ENCODE measurements at regions not wholly inside any gene's neighbourhood (a gene's known extent, or its start where the extent isn't known, plus 50 kb on each side); places are given as distances from the start of the nearest gene placed in this dataset.

GRCh38 chr2:160871953-160872352 lies 288.3 kb upstream of the TANK start:
- H3K27ac ChIP-seq (replicated peaks), result no peak overlapping the region
- no peak for DNase-seq (ENCODE audit: low read depth in 1 of 2, low spot score in 1 of 2)
- no peaks in the 10 kb centered on the region for H3K27me3 ChIP-seq (ENCODE audit: insufficient read depth, poor library complexity, severe bottlenecking)
- TF ChIP-seq SPI1 (IDR thresholded peaks at IDR 0.05; ENCODE audit: borderline replicate concordance, low read depth) (no peak), GABPA (IDR thresholded peaks at IDR 0.05; ENCODE audit: low read depth) (no peak), REST (IDR thresholded peaks at IDR 0.05; ENCODE audit: insufficient replicate concordance, low read depth) (no peak), POLR2AphosphoS5 (IDR thresholded peaks at IDR 0.05; ENCODE audit: low read depth) (no peak)
- TF ChIP-seq, protein P1, sequence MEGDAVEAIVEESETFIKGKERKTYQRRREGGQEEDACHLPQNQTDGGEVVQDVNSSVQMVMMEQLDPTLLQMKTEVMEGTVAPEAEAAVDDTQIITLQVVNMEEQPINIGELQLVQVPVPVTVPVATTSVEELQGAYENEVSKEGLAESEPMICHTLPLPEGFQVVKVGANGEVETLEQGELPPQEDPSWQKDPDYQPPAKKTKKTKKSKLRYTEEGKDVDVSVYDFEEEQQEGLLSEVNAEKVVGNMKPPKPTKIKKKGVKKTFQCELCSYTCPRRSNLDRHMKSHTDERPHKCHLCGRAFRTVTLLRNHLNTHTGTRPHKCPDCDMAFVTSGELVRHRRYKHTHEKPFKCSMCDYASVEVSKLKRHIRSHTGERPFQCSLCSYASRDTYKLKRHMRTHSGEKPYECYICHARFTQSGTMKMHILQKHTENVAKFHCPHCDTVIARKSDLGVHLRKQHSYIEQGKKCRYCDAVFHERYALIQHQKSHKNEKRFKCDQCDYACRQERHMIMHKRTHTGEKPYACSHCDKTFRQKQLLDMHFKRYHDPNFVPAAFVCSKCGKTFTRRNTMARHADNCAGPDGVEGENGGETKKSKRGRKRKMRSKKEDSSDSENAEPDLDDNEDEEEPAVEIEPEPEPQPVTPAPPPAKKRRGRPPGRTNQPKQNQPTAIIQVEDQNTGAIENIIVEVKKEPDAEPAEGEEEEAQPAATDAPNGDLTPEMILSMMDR (IDR thresholded peaks at IDR 0.05; ENCODE audit: insufficient read depth, low read length), result no peak
- H3K4me3 ChIP-seq (replicated peaks; ENCODE audit: insufficient read depth, low read length), result no peak overlapping the region

GRCh38 chr2:160876029-160876428 lies 284.2 kb upstream of the TANK start:
- H3K4me3 ChIP-seq (replicated peaks; ENCODE audit: insufficient read depth, low read length), result no peak overlapping the region
- no peak for DNase-seq (ENCODE audit: low read depth in 1 of 2, low spot score in 1 of 2)
- no peak overlapping the region for H3K27ac ChIP-seq (replicated peaks)
- TF ChIP-seq, protein P1 (IDR thresholded peaks at IDR 0.05; ENCODE audit: insufficient read depth, low read length), result no peak
- no peak for TF ChIP-seq SPI1 (IDR thresholded peaks at IDR 0.05; ENCODE audit: borderline replicate concordance, low read depth)
- TF ChIP-seq GABPA (IDR thresholded peaks at IDR 0.05; ENCODE audit: low read depth), result no peak
- TF ChIP-seq POLR2AphosphoS5 (IDR thresholded peaks at IDR 0.05; ENCODE audit: low read depth), result no peak
- no peak for TF ChIP-seq REST (IDR thresholded peaks at IDR 0.05; ENCODE audit: insufficient replicate concordance, low read depth)
- peaks cover 3% of the 10 kb centered on the region for H3K27me3 ChIP-seq (ENCODE audit: insufficient read depth, poor library complexity, severe bottlenecking)

DNA sequence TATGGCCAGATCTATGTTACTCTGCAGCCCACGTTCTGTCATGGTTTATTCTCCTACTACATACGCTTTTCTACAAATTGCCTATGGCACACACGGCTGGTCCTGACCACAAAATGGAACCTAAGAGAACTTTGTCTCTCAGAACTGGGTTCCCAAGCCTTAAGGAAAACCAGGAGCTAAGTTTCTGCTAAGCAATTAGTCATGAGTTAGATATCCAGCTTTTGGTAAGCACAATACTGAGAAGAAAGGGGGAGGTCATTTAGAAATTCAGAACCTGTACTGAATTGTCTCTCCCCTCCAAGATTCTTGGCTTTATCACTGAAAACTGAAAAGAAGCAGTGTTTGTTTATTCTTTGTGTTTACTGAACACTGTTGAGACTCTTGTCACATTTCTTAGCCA lies 283.5 kb upstream of the TANK start:
- TF ChIP-seq SPI1 (IDR thresholded peaks at IDR 0.05; ENCODE audit: borderline replicate concordance, low read depth) (no peak), REST (IDR thresholded peaks at IDR 0.05; ENCODE audit: insufficient replicate concordance, low read depth) (no peak), POLR2AphosphoS5 (IDR thresholded peaks at IDR 0.05; ENCODE audit: low read depth) (no peak), GABPA (IDR thresholded peaks at IDR 0.05; ENCODE audit: low read depth) (no peak)
- TF ChIP-seq, protein P1 (IDR thresholded peaks at IDR 0.05; ENCODE audit: insufficient read depth, low read length), result no peak
- DNase-seq (ENCODE audit: low read depth in 1 of 2, low spot score in 1 of 2), result no peak
- Histone ChIP-seq H3K27me3 (ENCODE audit: insufficient read depth, poor library complexity, severe bottlenecking) (peaks cover 3% of the 10 kb centered on the region), H3K27ac (replicated peaks) (no peak overlapping the region), H3K4me3 (replicated peaks; ENCODE audit: insufficient read depth, low read length) (no peak overlapping the region)
